Kidney capillary endothelial cell (primary cell): ENCODE measurements at regions not wholly inside any gene's neighbourhood (a gene's known extent, or its start where the extent isn't known, plus 50 kb on each side); places are given as distances from the start of the nearest gene placed in this dataset.
"Not testable (repeated sequence)": the region's sequence is repeated elsewhere in the genome, so short reads cannot be mapped to it uniquely, and the experiment has no call there.

ENCODE experiments used
- DNase-seq: peaks from one replicate; pipeline ENCODE4 v3.0.0-alpha.2; 2018; ENCODE audit warnings: low spot score

DNA sequence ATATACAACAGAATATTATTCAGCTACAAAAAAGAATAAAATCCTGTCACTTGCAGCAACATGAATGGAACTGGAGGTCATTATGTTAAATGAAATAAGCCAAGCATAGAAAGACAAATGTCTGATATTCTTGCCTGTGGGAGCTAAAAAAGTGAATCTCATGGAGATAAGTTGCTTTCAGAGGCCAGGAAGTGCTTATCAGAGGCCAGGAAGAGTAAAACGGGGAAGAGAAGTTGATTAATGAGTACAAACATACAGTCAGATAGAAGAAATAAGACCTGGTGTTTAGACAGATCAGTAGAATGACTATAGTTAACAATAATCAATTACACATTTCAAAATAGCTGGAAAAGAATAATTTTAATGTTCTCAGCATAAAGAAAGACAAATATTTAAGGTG, 54.4 kb upstream of the CPHXL start:
- no peak for DNase-seq

GRCh38 chr16:75781683-75782343, 55.5 kb upstream of the CPHXL start:
- no peak for DNase-seq

DNA sequence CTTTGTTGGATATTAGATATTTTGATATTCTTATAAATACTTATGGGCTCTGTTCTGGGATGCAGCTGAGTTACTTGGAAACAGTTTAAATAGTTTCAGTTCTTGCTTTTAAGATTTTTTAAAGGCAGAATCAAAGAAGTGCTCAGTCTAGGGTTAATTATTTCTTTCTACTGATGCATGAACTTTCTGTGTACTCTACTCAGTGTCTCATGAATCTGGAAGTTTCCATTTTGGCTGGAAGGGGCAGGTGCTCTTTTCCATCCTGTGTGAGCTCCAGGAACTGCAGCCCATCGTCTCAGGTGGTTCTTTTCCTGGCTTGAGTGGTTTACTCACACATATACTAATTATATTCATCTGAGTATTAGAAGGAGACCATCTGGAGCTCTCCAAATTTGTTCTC, 61.1 kb upstream of the CPHXL start:
- DNase-seq: no peak

DNA sequence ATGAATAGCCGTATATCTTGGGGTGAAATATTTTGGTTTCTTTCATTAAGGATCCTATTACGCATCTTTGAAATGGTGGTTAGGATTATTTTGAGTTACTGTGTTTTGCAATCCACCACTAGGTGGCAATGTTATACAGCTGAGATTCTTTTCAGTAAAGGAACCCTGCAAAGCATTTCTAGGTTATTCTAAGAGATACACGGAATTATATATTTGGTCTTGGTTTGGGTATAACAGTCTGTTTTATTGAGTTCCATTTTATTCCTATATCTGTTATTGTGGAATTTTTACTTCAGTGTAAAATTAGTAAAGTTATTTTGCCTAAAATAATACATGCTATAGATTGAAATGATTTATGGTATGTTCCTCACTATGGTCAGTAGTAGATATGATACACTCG, 62.9 kb upstream of the CPHXL start:
- DNase-seq: peak; percentile 60

- DNase-seq: no peak
Observed at GRCh38 chr16:75792771-75793492, 66.6 kb upstream of the CPHXL start.

DNA sequence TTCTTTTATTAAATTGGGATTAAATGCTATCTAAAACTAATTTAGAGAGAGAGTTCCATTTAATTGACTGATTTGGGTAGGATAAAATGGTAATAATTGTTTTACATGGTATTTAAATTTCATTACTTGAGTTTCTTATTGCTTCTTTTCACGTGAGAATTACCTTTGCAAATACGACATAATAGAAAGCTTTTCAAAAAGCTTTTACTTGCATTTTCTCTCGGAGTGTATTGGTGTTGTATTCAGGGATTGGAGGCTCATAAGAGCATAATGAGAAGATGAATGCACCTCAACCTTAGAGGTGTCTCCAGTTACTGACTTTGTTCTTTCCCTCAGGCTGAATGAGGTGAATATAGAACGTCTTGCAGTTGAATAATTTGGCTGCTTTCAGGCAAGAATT, 67.4 kb upstream of the CPHXL start:
- DNase-seq: no peak

- no peak for DNase-seq
Observed at GRCh38 chr16:75794426-75794825, 68.1 kb upstream of the CPHXL start.

GRCh38 chr16:75798714-75799113, 72.4 kb upstream of the CPHXL start:
- no peak for DNase-seq

- peak; percentile 3 for DNase-seq
Observed at GRCh38 chr16:75801307-75801706, 75.0 kb upstream of the CPHXL start.

- DNase-seq: no peak
Observed at GRCh38 chr16:75803753-75804152, 77.5 kb upstream of the CPHXL start.

- DNase-seq: no peak
Observed at GRCh38 chr16:75804368-75804767, 78.1 kb upstream of the CPHXL start.

- DNase-seq: no peak
Observed at GRCh38 chr16:75805946-75806345, 79.7 kb upstream of the CPHXL start.

DNA sequence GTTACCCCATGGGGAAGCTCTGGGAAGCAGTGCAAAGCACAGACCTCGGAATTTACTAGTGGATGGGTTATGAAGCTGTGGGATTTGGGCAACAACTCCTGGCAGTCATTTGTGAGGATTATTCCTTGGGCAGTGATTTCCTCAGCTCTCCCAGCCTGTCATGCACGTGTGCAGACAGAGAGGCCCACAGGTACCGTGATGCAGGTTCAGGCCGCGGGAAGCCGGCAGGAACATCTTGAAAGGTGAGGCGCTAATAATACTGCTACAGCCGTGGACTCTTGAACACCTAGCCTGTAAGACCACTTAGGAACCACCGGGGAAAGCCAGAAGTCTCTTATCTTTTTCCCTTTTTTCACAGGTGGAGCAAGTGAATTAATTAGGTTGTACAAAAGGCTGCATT, 80.2 kb upstream of the CPHXL start:
- DNase-seq: no peak

GRCh38 chr16:75810342-75810741, 84.1 kb upstream of the CPHXL start:
- DNase-seq: no peak

DNA sequence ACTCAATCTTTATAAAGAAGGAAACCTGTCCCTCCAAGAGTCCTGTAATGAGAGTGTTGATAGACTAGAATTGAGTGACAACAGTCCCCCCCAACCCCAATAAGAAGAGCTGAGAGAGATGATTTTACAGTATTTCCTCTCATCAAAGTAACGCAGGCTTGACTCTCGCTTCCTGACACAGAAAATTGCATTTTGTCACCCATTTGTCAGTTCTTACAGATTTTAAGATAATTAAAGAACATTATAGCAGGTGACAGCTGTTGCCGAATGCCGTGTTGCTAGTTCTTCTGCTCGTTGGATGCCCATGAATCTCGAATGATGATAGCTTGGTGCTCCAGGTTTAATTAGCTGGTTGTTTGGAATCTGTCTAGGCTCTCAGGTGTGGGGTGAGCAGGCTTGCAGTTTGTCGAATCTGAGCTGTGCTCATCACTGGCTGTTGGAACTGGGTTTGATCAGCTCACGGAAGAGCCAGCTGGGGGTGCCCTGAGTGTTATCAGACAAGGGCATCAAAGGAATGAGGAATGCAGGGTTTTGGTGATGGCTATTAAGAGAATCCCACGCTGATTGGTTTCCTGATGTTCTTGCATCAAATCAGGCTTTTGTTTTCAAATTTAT, 84.8 kb upstream of the CPHXL start:
- DNase-seq: no peak

DNA sequence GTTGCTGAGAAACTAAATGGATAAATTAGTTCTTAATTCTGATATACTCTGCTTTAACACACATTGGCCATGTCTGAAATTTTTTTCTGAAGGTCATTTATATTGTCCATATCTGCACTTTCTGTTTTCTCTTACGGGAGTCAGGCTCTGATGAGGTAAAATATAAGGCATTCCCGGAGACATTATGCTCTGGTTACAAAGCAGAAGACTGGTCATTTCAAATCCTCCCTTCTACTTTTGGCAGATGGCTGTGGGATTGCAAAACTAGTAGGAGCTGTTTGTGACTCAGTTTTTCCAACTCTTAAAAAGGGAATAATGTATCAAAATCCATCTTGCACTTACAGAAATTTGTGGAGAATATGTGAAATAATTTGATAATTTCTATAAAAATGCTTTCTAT, 92.2 kb upstream of the CPHXL start:
- DNase-seq: no peak

- no peak for DNase-seq
Observed at GRCh38 chr16:75820672-75821071, 94.4 kb upstream of the CPHXL start.

DNA sequence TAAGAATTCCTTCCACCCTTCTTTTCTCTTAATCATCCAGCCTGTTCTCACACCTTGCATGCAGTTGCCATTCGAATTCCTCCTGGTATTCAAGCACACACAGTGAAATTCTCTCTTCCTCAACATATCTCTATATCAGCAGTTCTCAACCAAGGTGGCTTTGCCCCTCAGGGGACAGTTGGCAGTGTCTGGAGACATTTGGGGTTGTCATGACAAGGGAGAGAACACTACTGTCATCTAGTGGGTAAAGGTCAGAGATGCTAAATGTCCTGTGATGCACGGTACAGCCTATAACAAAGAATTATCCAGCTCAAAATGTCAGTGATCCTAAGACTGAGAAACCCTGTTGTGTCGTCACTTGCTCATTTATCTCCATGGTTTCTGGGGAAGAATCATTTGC, 94.8 kb upstream of the CPHXL start:
- no peak for DNase-seq

DNA sequence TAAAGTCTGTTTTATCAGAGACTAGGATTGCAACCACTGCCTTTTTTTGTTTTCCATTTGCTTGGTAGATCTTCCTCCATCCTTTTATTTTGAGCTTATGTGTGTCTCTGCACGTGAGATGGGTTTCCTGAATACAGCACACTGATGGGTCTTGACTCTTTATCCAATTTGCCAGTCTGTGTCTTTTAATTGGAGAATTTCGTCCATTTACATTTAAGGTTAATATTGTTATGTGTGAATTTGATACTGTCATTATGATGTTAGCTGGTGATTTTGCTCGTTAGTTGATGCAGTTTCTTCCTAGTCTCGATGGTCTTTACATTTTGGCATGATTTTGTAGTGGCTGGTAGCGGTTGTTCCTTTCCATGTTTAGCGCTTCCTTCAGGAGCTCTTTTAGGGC, 99.5 kb upstream of the CPHXL start:
- DNase-seq: not testable (repeated sequence)

DNA sequence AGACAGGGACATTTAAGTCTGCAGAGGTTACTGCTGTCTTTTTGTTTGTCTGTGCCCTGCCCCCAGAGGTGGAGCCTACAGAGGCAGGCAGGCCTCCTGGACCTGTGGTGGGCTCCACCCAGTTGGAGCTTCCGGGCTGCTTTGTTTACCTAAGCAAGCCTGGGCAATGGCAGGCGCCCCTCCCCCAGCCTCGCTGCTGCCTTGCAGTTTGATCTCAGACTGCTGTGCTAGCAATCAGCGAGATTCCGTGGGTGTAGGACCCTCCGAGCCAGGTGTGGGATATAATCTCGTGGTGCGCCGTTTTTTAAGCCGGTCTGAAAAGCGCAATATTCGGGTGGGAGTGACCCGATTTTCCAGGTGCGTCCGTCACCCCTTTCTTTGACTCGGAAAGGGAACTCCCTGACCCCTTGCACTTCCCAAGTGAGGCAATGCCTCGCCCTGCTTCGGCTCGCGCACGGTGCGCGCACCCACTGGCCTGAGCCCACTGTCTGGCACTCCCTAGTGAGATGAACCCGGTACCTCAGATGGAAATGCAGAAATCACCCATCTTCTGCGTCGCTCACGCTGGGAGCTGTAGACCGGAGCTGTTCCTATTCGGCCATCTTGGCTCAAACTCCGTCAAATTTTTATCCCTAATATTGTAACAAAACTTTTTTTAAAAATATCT, 101.2 kb upstream of the CPHXL start:
- DNase-seq: not testable (repeated sequence)

DNA sequence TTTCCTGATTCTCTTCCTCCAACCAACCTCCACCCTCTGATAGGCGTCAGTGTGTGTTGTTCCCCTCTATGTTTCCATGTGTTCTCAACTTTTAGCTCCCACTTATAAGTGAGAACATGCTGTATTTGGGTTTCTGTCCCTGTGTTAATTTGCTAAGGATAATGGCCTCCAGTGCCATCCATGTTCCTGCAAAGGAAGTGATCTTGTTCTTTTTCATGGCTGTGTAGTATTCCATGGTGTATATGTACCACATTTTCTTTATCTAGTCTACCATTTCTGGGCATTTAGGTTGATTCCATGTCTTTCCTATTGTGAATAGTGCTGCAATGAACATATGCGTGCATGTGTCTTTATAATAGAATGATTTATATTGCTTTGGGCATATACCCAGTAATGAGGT, 107.1 kb upstream of the CPHXL start:
- DNase-seq: not testable (repeated sequence)

- DNase-seq: no peak
Observed at GRCh38 chr16:75836347-75837010, 110.2 kb upstream of the CPHXL start.
